ENCODE measurements at regions not wholly inside any gene's neighbourhood (a gene's known extent, or its start where the extent isn't known, plus 50 kb on each side); places are given as distances from the start of the nearest gene placed in this dataset.

DNA sequence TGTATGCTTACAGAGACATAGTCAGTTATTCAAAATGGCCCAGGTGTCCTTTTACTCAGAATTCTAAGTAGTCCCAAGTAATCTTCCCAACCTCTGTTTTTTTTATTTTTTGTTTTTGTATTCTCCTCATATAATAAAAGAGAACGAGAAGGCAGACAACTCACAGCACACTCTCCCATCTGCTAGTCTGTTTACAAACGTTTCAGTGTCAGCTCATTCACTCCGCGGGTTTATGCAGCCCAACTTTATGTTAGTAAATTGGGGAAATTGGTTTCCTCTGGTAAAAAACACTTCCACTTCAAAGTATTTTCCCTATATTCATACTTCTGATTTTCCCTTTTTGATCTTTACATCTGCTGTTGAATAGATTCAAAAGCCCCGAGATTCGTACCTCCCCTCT lies 347.2 kb downstream of the EFNA5 start:
- dilution Hi-C loops (cut with HindIII; ENCODE audit: low sequenced_read_pairs, unreplicated experiment) (no loop called here), in situ Hi-C loops (cut with MboI; ENCODE audit: low sequenced_read_pairs) (no loop called here)

More for the DNA sequence above, 347.2 kb downstream of the EFNA5 start:
- Histone ChIP-seq H3K14ac (replicated peaks; ENCODE audit: low read depth, low read length) (no peak overlapping the region), H2AK9ac (replicated peaks; ENCODE audit: low read depth, low read length, poor library complexity) (no peak overlapping the region), H3K4me1 (ENCODE audit: control insufficient read depth, insufficient read depth, low read length) (no peaks in the 10 kb centered on the region; the same call in 1 of the 2 replicates), H2BK15ac (ENCODE audit: low read depth, low read length) (no peak overlapping the region), H4K5ac (ENCODE audit: low read depth, low read length) (no peak overlapping the region), H3K4me3 (ENCODE audit: insufficient read depth, low read depth, low read length) (no peak overlapping the region), H3K27me3 (ENCODE audit: control insufficient read depth, insufficient read depth, low read length) (no peaks in the 10 kb centered on the region), H2BK20ac (ENCODE audit: low read depth, low read length) (no peak overlapping the region), H3K27ac (ENCODE audit: insufficient read depth, low read length) (no peak overlapping the region), H3K36me3 (ENCODE audit: control insufficient read depth, insufficient read depth, low read length) (no peaks in the 10 kb centered on the region), H3K4me2 (ENCODE audit: low read depth, low read length) (no peak overlapping the region; the same call in 1 of the 2 replicates), H2AK5ac (ENCODE audit: low read depth, low read length) (no peak overlapping the region), H3K79me1 (ENCODE audit: low read depth in 1 of 2, low read length in 2 of 2) (no peaks in the 10 kb centered on the region), H3K4ac (ENCODE audit: low read depth, low read length) (no peak overlapping the region), H2BK120ac (ENCODE audit: low read depth, low read length) (no peak overlapping the region), H2BK5ac (ENCODE audit: low read depth, low read length, poor library complexity, severe bottlenecking) (no peak overlapping the region), H4K20me1 (ENCODE audit: insufficient read depth, low read length) (no peaks in the 10 kb centered on the region), H3K9me1 (ENCODE audit: insufficient read depth, low read length) (no peaks in the 10 kb centered on the region), H2AFZ (replicated peaks; ENCODE audit: low read length, poor library complexity) (no peak overlapping the region), H4K91ac (ENCODE audit: insufficient read depth, low read depth, low read length) (no peak overlapping the region), H3K9me3 (ENCODE audit: control insufficient read depth, insufficient read depth, low read length) (no peaks in the 10 kb centered on the region), H3K9ac (ENCODE audit: low read depth, low read length) (no peak overlapping the region), H3K23ac (ENCODE audit: low read depth, low read length) (no peak overlapping the region), H3K56ac (ENCODE audit: extremely low read depth, insufficient read depth, low read length) (no peak overlapping the region), H3K18ac (ENCODE audit: low read depth, low read length) (no peak overlapping the region), H4K8ac (ENCODE audit: low read depth in 2 of 2, low read length in 2 of 2) (no peak overlapping the region)
- no peak for TF ChIP-seq BHLHE40 (IDR thresholded peaks at IDR 0.05; ENCODE audit: low read depth, low read length)
- TF ChIP-seq CEBPB (IDR thresholded peaks at IDR 0.05; ENCODE audit: low read depth, low read length) = no peak
- ChIA-PET CTCF (no interaction called here), POLR2A (ENCODE audit: unreplicated experiment) (no interaction called here)
- ATAC-seq (ENCODE audit: low read depth) (no peak; the same call in 1 of the 2 replicates), DNase-seq (no peak)
- no TSS peak for BruUV-seq (replicated peaks)
- intact Hi-C loops (cut with micrococcal nuclease) = no loop called here
- WGBS, 2 experiments (ENCODE audit: extremely low coverage in 2 of 2, insufficient read length in 1 of 2) = no CpG with 5 or more reads among the region's 6 CpGs

All from IMR-90 (cell line).